NCI-H345 treated with DMSO at 0.1 percent for 48 hours (cell line): ENCODE measurements at regions not wholly inside any gene's neighbourhood (a gene's known extent, or its start where the extent isn't known, plus 50 kb on each side); places are given as distances from the start of the nearest gene placed in this dataset.
"Not testable (repeated sequence)": the region's sequence is repeated elsewhere in the genome, so short reads cannot be mapped to it uniquely, and the experiment has no call there.

Experiments used
- DNase-seq: peaks from one replicate; lab custom pipeline; 2025; ENCODE audit not compliant: unreplicated experiment; lab: John Stamatoyannopoulos, UW

DNA sequence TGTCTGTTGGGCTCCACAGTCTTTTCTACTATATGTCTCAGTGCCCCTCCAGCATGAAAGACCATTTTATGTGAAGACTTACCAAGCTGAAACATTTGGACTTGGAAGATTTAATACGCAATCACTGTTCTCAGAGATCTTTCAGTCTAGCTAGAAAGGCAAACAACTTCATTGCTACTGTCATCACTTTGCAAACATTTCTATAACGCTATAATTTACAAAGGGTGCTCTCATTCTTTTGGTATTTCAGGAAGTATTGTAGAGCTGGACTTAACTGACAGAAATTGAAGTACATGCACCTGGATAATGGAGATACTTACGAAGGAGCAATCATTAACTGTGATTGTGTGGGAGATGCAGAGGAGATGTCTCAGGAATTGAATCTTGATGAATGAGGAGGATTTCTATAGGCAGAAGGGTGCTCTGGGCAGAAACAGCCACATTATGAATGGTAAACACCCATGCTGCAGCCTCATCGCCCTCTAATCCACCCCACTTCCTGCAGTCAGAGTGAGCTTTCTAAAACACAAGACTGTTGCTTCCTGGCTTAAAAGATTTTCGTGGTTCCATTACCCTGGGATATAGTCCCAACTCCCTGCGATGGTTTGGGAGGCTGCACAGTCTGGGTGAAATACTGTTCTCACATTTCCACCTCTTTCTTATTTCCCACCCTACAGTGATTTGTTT, 75.1 kb upstream of the GNG12 start:
- no peak for DNase-seq

DNA sequence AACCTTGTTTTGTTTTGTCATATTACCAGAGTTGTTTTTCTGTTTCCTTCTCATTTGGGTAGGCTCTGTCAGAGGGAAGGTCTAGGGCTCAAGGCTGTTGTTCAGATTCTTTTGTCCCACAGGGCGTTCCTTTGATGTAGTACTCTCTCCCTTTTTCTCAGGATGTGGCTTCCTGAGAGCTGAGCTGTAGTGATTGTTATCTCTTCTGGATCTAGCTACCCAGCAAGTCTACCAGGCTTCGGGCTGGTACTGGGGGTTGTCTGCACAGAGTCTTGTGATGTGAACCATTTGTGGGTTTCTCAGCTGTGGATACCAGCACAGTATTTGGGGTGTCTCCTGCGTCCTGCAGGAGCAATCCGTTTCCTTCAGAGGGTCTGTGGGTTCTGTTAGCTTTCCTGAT, 74.2 kb upstream of the GNG12 start:
- DNase-seq, result not testable (repeated sequence)

DNA sequence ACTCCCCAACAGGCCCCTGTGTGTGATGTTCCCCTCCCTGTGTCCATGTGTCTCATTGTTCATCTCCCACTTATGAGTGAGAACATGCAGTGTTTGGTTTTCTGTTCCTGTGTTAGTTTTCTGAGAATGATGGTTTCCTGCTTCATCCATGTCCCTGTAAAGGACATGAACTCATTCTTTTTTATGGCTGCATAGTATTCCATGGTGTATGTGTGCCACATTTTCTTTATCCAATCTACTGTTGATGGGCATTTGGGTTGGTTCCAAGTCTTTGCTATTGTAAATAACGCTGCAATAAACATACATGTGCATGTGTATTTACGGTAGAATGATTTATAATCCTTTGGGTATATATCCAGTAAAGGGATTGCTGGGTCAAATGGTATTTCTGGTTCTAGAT, 72.7 kb upstream of the GNG12 start:
- DNase-seq, result not testable (repeated sequence)

DNA sequence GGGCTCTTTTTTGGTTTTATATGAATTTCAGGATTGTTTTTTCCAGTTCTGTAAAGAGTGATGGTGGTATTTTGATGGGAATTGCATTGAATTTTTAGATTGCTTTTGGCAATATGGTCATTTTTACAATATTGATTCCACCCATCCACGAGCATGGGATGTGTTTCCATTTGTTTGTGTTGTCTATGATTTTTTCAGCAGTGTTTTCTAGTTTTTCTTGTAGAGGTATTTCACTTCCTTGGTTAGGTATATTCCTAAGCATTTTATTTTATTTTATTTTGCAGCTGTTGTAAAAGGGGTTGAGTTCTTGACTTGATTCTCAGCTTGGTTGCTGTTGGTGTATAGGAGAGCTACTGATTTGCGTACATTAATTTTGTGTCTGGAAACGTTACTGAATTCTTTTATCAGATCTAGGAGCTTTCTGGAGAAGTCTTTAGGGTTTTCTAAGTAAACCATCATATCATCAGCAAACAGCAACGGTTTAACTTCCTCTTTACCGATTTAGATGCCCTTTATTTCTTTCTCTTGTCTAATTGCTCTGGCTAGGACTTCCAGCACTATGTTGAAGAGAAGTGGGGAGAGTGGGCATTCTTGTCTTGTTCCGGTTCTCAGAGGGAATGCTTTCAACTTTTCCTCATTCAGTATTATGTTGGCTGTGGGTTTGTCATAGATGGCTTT, 69.4 kb upstream of the GNG12 start:
- DNase-seq, result not testable (repeated sequence)

DNA sequence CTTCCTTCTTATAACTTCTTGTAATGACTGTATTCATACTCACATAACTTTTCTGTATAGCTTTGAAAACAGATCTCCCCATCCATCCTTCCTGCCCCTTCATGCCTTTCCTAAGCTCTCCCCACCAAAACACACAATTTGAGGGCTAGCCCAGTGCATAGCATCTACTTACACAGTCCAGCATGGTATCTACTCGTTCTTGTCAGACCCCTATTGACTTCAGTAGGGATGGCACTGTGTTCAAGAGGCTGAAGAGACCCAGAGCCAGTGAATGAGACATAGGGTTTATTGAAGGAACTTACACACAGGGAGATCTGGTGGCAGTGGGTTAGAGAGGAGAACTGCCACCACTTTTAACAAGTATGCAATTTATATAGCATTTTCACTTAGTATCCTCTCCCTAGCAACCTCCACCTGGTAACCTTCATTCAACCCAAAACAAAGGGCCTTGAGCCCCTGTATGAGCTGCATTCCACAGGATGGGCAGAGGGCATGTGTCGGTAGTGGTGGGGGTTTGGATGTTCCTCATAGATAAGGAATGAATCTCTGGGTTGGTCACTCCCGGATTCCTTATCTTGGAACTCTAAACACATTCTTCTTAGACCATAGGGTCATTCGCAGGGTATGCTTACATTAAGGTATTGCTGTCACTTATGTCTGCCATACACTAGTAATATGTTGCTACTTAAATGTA, 64.9 kb upstream of the GNG12 start:
- DNase-seq, result no peak

DNA sequence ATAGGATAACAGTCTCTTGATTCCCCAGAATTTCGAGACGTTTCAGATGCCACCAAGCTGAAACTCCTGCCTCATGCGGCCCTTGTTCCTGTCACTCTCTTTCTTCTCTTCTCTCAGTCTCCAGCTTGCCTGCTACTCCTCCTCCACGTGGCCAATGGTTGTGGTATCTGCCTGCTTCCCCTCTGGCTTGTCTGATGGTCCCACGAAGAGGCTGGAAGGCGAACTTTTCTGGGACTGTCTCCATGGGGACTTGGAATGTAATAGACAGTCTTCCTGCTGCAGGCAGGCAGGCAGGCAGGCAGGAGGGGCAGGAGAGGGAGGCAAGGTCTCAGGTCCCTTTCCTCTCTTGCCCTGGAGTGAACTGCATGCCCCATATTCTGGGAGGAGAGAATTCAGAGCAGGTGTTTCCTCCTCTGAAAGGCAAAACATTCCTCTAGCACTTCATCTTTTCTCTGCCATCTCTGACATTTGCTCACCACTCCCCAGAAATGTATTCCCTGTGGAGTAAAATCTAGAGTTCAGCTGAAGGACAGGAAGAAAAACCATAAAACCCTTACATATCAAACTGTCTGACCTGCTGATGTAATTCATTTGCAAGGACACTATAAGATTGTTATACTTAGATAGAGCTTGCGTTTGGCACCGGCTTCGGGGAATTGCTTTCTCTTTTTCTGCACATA, 64.1 kb upstream of the GNG12 start:
- no peak for DNase-seq

DNA sequence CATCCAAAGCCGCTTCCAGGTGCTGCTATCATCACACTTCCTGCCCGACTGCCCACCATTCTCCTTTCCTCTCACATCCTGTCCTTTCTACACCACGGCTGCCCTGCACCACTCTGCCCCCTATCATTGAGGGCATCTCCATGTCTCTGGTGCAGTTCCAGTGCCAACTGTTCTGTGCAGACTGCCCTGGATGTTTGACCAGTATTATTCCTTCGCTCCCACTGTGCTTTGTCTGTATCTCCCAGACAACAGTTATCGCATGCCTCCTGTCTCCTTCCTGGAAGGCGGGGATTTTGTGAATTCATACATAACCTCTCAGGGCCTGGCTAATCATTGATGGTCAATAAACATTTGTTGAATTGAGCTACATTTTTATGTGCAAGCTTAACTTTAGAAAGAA, 63.6 kb upstream of the GNG12 start:
- DNase-seq, result no peak

DNA sequence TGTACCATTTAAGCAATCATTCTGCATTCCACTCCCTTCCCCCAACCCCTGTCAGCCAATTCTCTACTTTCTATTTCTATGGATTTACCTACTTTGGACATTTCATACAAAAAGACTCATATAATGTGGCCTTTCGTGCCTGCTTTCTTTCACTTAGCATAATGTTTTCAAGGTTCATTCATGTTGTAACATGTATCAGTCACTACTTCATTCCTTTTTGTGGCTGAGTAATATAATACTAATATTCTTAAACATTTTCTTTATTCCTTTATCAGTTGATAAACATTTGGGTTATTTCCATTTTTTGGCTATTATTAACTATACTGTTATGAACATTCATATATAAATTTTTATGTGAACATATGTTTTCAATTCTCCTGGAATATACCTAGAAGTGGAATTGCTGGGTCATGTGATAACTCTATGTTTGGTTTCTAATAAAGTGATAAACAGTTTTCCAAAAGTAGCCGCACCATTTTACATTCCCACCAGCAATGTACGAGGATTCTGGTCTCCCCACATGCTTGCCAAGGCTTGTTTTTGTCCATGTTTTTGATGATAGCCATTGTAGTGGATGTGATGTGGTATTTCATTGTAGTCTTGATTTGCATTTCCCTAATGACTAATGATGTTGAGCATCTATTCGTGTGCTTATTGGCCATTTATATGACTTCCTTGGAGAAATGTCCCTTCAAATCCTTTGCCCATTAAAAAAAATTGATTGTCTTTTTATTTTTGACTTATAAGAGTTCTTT, 61.9 kb upstream of the GNG12 start:
- DNase-seq, result no peak

DNA sequence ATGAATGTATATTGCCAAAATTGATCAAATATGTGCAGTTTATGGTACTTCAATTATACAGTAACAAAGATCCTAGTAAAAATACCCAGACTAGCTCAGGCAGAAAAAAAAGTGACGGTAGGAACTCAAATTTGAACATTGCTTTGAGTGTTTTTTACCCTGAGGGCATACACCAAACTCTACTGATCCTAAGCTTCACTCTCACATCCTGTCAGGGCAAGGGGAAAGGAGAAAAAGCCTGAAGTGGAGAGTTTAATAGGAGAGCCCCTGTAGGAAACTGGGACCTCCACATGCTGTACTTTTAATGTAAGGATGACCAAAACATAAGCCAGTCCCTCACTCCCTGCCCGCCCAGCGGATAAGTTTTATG, 59.8 kb upstream of the GNG12 start:
- DNase-seq, result no peak

DNA sequence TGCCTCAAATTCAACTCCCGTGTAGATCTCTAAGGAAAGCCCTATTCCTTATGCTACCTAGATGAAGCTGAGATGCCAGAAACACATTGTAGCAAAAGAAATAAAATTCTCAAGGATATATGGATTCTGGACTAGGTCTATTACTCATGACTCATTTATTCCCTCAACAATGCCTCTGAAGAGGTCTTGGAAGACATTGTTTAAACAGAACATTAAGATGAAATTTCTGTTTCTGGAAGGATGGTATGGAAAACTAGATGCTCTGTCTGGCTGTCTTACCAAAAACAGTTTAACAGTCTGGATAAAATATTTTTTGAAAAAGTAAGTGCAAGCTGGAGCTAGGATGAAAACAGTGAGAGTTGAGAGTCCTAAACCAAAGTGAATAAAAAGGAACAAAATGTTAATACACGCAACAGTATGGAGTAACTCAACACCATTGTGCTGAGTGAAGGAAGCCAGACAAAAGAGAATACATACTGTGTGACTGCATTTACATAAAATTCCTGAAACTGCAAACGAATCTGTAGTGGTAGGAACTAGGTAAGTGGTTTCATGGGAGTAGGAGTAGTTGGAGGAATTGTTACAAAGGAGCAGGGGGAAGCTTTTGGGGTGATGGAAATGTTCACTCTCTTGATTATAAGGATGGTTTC, 59.3 kb upstream of the GNG12 start:
- no peak for DNase-seq

DNA sequence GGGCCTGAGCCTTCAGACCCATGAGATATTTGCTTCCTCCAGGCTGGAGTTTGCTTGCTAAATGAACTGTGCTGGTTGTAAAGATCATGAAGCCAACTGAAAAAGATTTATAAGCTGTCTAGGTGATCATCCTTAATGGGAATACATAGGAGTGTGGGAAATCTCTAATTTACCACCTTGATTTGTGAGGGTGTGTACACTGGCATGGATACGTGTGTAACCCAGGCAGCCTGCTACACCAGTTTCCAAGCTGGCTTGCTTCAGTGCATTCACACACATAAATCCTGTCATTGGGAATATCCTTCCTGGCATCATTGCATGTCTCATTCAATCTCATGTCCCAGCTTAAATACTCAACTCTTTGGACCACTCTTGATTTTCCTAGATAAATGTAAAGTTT, 57.6 kb upstream of the GNG12 start:
- DNase-seq, result no peak

DNA sequence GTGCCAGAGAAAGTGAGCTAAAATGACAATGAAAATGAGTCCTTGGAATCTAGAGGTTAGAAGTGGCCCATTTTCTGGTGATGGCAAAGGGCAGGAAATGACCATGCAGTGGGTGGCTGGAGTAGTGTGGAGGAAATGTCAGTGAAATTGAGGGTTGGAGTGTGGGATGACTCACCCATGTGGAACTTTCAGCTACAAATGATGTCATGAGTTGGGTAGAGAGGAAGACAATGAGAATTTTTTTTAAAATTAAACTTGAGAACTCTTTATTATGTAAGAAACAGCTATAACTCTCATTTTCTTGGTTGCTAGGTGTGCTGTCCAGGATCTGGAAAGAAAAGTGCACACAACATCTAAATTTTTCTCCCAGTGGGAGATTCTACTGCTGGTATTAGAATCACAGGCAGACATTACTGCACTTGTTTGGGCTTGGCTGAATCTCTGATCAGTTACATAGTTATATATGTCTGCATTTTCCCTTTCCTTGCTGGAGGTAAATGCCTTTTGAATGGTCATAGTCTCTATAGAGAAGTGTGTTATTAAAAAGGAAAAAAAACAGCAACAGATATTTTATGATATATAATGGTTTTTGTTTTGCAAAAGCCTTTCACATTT, 56.8 kb upstream of the GNG12 start:
- DNase-seq, result no peak

DNA sequence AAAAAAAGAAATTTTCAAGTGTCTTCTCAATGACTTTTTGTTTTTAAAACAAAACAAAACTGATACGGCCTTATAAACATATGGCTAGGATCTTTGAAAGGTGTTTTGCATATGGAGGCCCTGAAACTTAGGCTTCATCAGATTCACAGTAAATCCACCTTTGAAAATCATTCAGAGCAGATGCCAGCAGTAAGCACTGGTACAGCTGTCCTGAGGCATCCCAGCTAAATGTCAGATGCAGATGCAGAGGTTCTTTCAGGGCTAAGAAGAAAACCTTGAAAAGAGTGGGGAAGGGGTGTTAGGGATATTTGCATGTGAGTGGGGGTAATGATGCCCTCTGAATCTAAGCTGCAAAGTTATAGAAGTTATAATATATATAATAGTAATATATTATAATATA, 56.2 kb upstream of the GNG12 start:
- DNase-seq, result no peak

DNA sequence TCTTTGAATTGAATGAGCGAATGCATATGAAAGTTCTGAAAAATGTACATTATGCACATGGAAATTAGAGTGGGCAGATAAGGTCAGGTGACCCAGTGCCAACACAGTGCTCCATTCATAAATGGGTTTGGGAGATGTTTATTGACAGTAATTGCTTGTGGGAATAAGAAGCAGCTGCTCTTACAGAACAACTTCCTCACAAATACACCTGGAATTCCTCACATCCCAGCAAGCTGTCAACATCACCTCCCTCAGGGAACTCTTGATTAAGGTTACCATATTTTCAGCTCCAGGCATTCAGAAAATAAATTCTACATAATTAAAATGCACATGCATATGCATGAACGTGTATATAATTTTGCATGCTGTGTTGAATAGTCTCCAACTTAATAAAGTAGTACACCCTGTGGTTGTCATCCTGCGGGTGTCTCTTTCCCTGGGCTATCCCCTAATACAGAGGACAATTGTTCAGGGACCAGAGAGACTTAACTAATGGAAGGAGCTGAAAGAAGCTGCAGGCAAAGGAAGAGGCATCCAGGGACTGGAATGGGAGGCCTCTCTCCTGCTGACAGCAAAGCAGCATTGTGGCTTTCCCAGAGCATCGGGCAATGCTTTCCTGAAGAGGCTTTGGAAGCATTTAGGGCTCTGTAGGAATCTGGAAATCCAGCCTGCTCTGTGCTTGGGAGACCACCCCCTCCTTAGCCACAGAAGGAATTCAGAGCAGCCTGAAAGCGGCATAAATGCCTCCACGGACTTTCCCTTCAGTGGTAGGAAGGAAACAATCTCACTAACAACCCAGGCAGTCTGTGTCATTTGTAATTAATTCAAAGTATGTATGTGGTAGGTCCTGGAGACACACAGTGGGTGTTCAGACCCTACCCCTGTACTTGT, 55.2 kb upstream of the GNG12 start:
- no peak for DNase-seq

DNA sequence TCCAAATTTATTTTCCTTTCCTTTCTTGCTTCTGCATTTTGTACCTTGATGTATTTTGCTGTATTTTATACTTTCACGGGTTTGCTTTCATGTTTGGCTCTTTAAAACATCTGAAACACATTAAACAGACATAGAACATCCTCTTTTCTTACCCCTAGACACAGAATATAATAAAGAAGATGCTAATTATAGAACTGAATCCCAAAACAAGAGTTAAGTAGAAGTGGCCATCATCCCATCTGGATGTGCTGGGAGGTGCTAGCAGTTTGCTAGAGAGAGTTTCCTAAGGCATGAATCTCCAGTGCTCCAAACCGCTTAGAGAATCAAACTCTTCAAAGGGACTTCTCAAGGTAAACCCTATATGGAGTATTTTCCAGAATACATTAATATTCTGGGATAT, 53.9 kb upstream of the GNG12 start:
- DNase-seq, result no peak

DNA sequence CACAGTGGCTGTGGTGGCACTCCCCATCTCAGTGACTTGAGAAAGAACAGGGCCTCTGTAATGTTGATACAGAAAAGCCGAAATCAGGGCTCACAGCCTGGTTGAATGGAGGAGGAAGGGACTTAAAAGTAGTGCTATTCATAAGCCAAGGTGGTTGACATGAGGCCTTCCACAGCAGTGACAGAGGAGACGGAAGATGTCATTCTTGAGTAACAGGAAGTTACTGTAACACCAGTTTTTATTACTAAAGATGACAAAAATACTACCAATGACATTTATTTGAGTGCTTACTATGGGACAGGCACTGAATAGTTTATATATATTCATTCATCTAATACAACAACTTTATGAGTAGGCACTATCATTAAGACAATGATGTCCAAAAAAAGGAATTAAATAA, 52.8 kb upstream of the GNG12 start:
- DNase-seq, result no peak

DNA sequence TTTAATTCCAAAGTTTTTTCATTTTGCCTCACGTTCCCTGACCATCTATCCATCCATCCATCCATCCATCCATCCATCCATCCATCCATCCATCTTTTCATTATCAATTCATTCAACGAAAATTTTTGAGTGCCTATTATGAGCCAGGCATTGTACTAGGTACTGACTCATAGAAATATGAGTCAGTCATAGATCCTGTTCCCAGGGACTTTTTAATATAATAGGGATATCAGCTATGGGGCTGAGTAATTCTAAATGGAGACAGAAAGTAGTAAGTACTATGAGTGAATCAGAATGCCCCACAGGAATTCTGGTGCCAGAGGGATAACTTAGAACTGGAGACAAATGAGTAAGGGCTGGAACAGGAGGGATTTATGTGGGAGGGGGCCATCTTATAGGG, 49.8 kb upstream of the GNG12 start:
- no peak for DNase-seq
